Vagina (tissue), 2 donors: ENCODE measurements at regions not wholly inside any gene's neighbourhood (a gene's known extent, or its start where the extent isn't known, plus 50 kb on each side); places are given as distances from the start of the nearest gene placed in this dataset.

ENCODE experiments used
- DNase-seq, 2 donors: peaks; one replicate each; pipeline ENCODE4 v3.0.0-alpha.2; 2017; ENCODE audit errors: extremely low spot score in 2 of 2
- H3K27ac ChIP-seq: fragments of 200-600 bp; sonication (generic); one replicate; pipeline ENCODE4 v1.5.1; 2019
- H3K27me3 ChIP-seq: fragments of 200-600 bp; sonication (generic); one replicate; pipeline ENCODE4 v1.5.1; 2019
- H3K36me3 ChIP-seq, 2 donors: fragments of 200-600 bp; sonication (generic); one replicate each; pipeline ENCODE4 v1.5.1; 2017 to 2019
- H3K4me1 ChIP-seq: fragments of 200-600 bp; sonication (generic); one replicate; pipeline ENCODE4 v1.5.1; 2019
- H3K4me3 ChIP-seq, 2 donors: fragments of 200-600 bp; sonication (generic); 1 replicate in 1 of 2; 2 replicates in 1 of 2; pipeline ENCODE4 v1.5.1; 2016 to 2019
- H3K9me3 ChIP-seq: fragments of 200-600 bp; sonication (generic); one replicate; pipeline ENCODE4 v1.5.1; 2019
- CTCF ChIP-seq, 3 experiments: fragments of 450-650 bp in 2 of 3; fragments of 200-600 bp in 1 of 3; sonication (generic) in 1 of 3; IDR thresholded peaks; one replicate each; pipeline ENCODE4 v1.5.1; 2017 to 2019; ENCODE audit warnings: antibody characterized with exemption in 3 of 3, mild to moderate bottlenecking in 2 of 3, moderate library complexity in 2 of 3
- POLR2A ChIP-seq, 2 donors: fragments of 450-650 bp; IDR thresholded peaks; one replicate each; pipeline ENCODE4 v1.6.1; 2017; ENCODE audit warnings: antibody characterized with exemption in 2 of 2, mild to moderate bottlenecking in 2 of 2, moderate library complexity in 2 of 2
- POLR2AphosphoS5 ChIP-seq, 2 donors: sonication (generic); formaldehyde crosslinking; IDR thresholded peaks; one replicate each; pipeline ENCODE4 v1.9.0; 2017; ENCODE audit warnings: antibody characterized with exemption in 2 of 2, mild to moderate bottlenecking in 2 of 2, low read depth in 1 of 2; ENCODE audit not compliant: insufficient read depth in 1 of 2
- intact Hi-C: fragments of 100-400 bp; cut with DNase I; formaldehyde crosslinking; loops from one replicate; pipeline ENCODE4 v1.15.1; 2023

GRCh38 chr3:168472783-168473182, 377.1 kb upstream of the GOLIM4 start:
- intact Hi-C loops, result no loop called here
- Histone ChIP-seq H3K4me3 (no peak overlapping the region), H3K4me1 (no peaks in the 10 kb centered on the region), H3K9me3 (no peaks in the 10 kb centered on the region), H3K36me3 (no peaks in the 10 kb centered on the region), H3K27ac (no peak overlapping the region), H3K27me3 (no peaks in the 10 kb centered on the region)
- DNase-seq, result no peak
- TF ChIP-seq CTCF (IDR thresholded peaks at IDR 0.05), result no peak
- no peak for TF ChIP-seq POLR2A (IDR thresholded peaks at IDR 0.05)

GRCh38 chr3:168470380-168470779, 374.7 kb upstream of the GOLIM4 start:
- no peaks in the 10 kb centered on the region for H3K36me3 ChIP-seq
- TF ChIP-seq CTCF (IDR thresholded peaks at IDR 0.05) (no peak), POLR2AphosphoS5 (IDR thresholded peaks at IDR 0.05; ENCODE audit: insufficient read depth in 1 of 2, low read depth in 1 of 2) (no peak), POLR2A (IDR thresholded peaks at IDR 0.05) (no peak)
- no peaks in the 10 kb centered on the region for H3K27me3 ChIP-seq
- no peak for DNase-seq
- H3K27ac ChIP-seq, result no peak overlapping the region
- H3K9me3 ChIP-seq, result no peaks in the 10 kb centered on the region
- no peaks in the 10 kb centered on the region for H3K4me1 ChIP-seq
- intact Hi-C loops, result no loop called here
- H3K4me3 ChIP-seq, result no peak overlapping the region

- H3K27ac ChIP-seq, result no peak overlapping the region
- no peaks in the 10 kb centered on the region for H3K9me3 ChIP-seq
- H3K27me3 ChIP-seq, result no peaks in the 10 kb centered on the region
- TF ChIP-seq POLR2AphosphoS5 (IDR thresholded peaks at IDR 0.05; ENCODE audit: insufficient read depth in 1 of 2, low read depth in 1 of 2) (no peak), POLR2A (IDR thresholded peaks at IDR 0.05) (no peak), CTCF (IDR thresholded peaks at IDR 0.05) (no peak)
- H3K4me3 ChIP-seq, result no peak overlapping the region
- DNase-seq, result no peak
- no peaks in the 10 kb centered on the region for H3K36me3 ChIP-seq
- intact Hi-C loops, result no loop called here
- no peaks in the 10 kb centered on the region for H3K4me1 ChIP-seq
Measured at GRCh38 chr3:168469436-168469835, 373.7 kb upstream of the GOLIM4 start.

- Histone ChIP-seq H3K4me3 (no peak overlapping the region), H3K4me1 (no peaks in the 10 kb centered on the region), H3K36me3 (no peaks in the 10 kb centered on the region), H3K9me3 (no peaks in the 10 kb centered on the region), H3K27ac (no peak overlapping the region), H3K27me3 (no peaks in the 10 kb centered on the region)
- no peak for DNase-seq
- TF ChIP-seq POLR2A (IDR thresholded peaks at IDR 0.05) (no peak), CTCF (IDR thresholded peaks at IDR 0.05) (no peak), POLR2AphosphoS5 (IDR thresholded peaks at IDR 0.05; ENCODE audit: insufficient read depth in 1 of 2, low read depth in 1 of 2) (no peak)
- intact Hi-C loops, result no loop called here
Measured at GRCh38 chr3:168467115-168467714, 371.5 kb upstream of the GOLIM4 start.

GRCh38 chr3:168461793-168462192, 366.1 kb upstream of the GOLIM4 start:
- no peak for DNase-seq
- Histone ChIP-seq H3K27me3 (no peaks in the 10 kb centered on the region), H3K4me1 (no peaks in the 10 kb centered on the region), H3K9me3 (no peaks in the 10 kb centered on the region), H3K36me3 (no peaks in the 10 kb centered on the region), H3K27ac (no peak overlapping the region), H3K4me3 (no peak overlapping the region)
- TF ChIP-seq POLR2A (IDR thresholded peaks at IDR 0.05), result no peak
- TF ChIP-seq POLR2AphosphoS5 (IDR thresholded peaks at IDR 0.05; ENCODE audit: insufficient read depth in 1 of 2, low read depth in 1 of 2), result no peak
- no peak for TF ChIP-seq CTCF (IDR thresholded peaks at IDR 0.05)
- intact Hi-C loops, result no loop called here
